Testis (tissue), 2 donors: ENCODE measurements at regions not wholly inside any gene's neighbourhood (a gene's known extent, or its start where the extent isn't known, plus 50 kb on each side); places are given as distances from the start of the nearest gene placed in this dataset.

Experiments
- CTCF ChIP-seq, 3 experiments: fragments of 450-650 bp in 2 of 3; fragments of 200-600 bp in 1 of 3; sonication (generic) in 1 of 3; IDR thresholded peaks; one replicate each; pipeline ENCODE4 v1.5.1; 2016 to 2019; ENCODE audit warnings: antibody characterized with exemption in 3 of 3, mild to moderate bottlenecking in 2 of 3, moderate library complexity in 1 of 3
- POLR2A ChIP-seq: fragments of 450-650 bp; IDR thresholded peaks from one replicate; pipeline ENCODE4 v1.6.1; 2017; ENCODE audit warnings: antibody characterized with exemption, mild to moderate bottlenecking, moderate library complexity

- TF ChIP-seq CTCF (IDR thresholded peaks at IDR 0.05) (no peak), POLR2A (no peak)
These were observed 98.4 kb upstream of the SLC38A2 start for GRCh38 chr12:46470975-46471374.
